HCT116 (cell line): ENCODE measurements at regions not wholly inside any gene's neighbourhood (a gene's known extent, or its start where the extent isn't known, plus 50 kb on each side); places are given as distances from the start of the nearest gene placed in this dataset.

Experiments
- ATAC-seq: fragments of 200-7000 bp; cut with Tn5 transposase; 2 replicates; pipeline ENCODE4 v1.9.1; 2020; ENCODE audit warnings: mild to moderate bottlenecking, moderate library complexity
- BruUV-seq: library from RNA; stranded (reverse); fragments of 400-500 nt; replicated peaks from 2 replicates; lab custom pipeline; 2021; lab: Mats Ljungman, UMichigan
- CTCF ChIA-PET: fragments of 300-600 bp; sonication (Branson Sonifier 250); formaldehyde crosslinking; loops from one replicate; lab custom pipeline; 2021; ENCODE audit warnings: antibody characterized with exemption; lab: Charles Lee
- POLR2A ChIA-PET: fragments of 300-600, 350-600 bp; sonication (Branson Sonifier 250); formaldehyde crosslinking; loops from one replicate; lab custom pipeline; 2021; ENCODE audit warnings: antibody characterized with exemption; lab: Charles Lee
- RAD21 ChIA-PET, 2 experiments: fragments of 300-600 bp; sonication (Branson Sonifier 250); formaldehyde crosslinking; loops; one replicate each; lab custom pipeline; 2023; ENCODE audit warnings: low total read pairs in 2 of 2; ENCODE audit not compliant: uncharacterized antibody in 2 of 2, unreplicated experiment in 2 of 2, low non-redundant PET in 1 of 2; lab: Charles Lee
- DNase-seq: peaks from one replicate; pipeline ENCODE4 v3.0.0-alpha.2; 2010; ENCODE audit warnings: low read depth, low spot score
- H2AFZ ChIP-seq: fragments of 200-600 bp; shearing (Covaris generic), sonication (generic); 2 replicates; pipeline ENCODE4 v1.6.1; 2017; ENCODE audit warnings: low read depth, mixed run types, mixed read lengths, antibody characterized with exemption, low read length; ENCODE audit not compliant: poor library complexity, severe bottlenecking
- H3K27ac ChIP-seq: 2 replicates; pipeline ENCODE4 v1.5.1; 2012; ENCODE audit warnings: low read depth, low read length
- H3K27me3 ChIP-seq: fragments of 200-600 bp; sonication (generic); 2 replicates; pipeline ENCODE4 v1.6.1; 2016; ENCODE audit warnings: mixed run types, low read length, mixed read lengths; ENCODE audit not compliant: insufficient read depth
- H3K36me3 ChIP-seq, 2 experiments: fragments of 200-500 bp in 1 of 2; fragments of 200-600 bp in 1 of 2; sonication (Bioruptor generic) in 1 of 2; sonication (generic) in 1 of 2; 2 replicates each; pipeline versions ENCODE4 v1.5.1 to v1.6.1; 2014 to 2016; ENCODE audit warnings: low read length in 2 of 2, inconsistent platforms in 1 of 2, mixed read lengths in 1 of 2, mixed run types in 1 of 2; ENCODE audit not compliant: insufficient read depth in 2 of 2, control insufficient read depth in 1 of 2
- H3K4me1 ChIP-seq, 2 experiments: fragments of 200-600 bp in 1 of 2; sonication (generic) in 1 of 2; 2 replicates each; pipeline versions ENCODE4 v1.5.1 to v1.6.1; 2012 to 2017; ENCODE audit warnings: low read length in 2 of 2, inconsistent platforms in 1 of 2, mild to moderate bottlenecking in 1 of 2, mixed read lengths in 1 of 2, mixed run types in 1 of 2, moderate library complexity in 1 of 2; ENCODE audit not compliant: insufficient read depth in 2 of 2, control insufficient read depth in 1 of 2
- H3K4me2 ChIP-seq: fragments of 200-600 bp; sonication (generic); 2 replicates; pipeline ENCODE4 v1.6.1; 2017; ENCODE audit warnings: mixed run types, low read length, mixed read lengths
- H3K4me3 ChIP-seq, 2 experiments: fragments of 200-600 bp in 1 of 2; sonication (generic) in 1 of 2; replicated peaks in 1 of 2; 2 replicates each; pipeline ENCODE4 v1.5.1; 2011 to 2016; ENCODE audit warnings: low read length in 2 of 2, control low read depth in 1 of 2, low read depth in 1 of 2, mild to moderate bottlenecking in 1 of 2, mixed read lengths in 1 of 2, mixed run types in 1 of 2
- H3K79me2 ChIP-seq: fragments of 200-600 bp; sonication (generic); 2 replicates; pipeline ENCODE4 v1.6.1; 2017; ENCODE audit warnings: mild to moderate bottlenecking, mixed run types, low read length, moderate library complexity, mixed read lengths; ENCODE audit not compliant: insufficient read depth
- H3K9ac ChIP-seq: fragments of 200-600 bp; sonication (generic); 2 replicates; pipeline ENCODE4 v1.6.1; 2016; ENCODE audit warnings: low read length, mixed read lengths
- H3K9me2 ChIP-seq: fragments of 200-600 bp; sonication (generic), shearing (Covaris generic); 2 replicates; pipeline ENCODE4 v1.6.1; 2017; ENCODE audit warnings: mixed run types, mild to moderate bottlenecking, moderate library complexity; ENCODE audit not compliant: insufficient read depth
- H3K9me3 ChIP-seq, 2 experiments: fragments of 200-500 bp in 1 of 2; fragments of 200-600 bp in 1 of 2; sonication (Bioruptor generic) in 1 of 2; sonication (generic) in 1 of 2; 2 replicates each; pipeline ENCODE4 v1.6.1; 2014 to 2017; ENCODE audit warnings: low read length in 2 of 2, mixed read lengths in 2 of 2, inconsistent platforms in 1 of 2, low read depth in 1 of 2, mild to moderate bottlenecking in 1 of 2, mixed run types in 1 of 2, moderate library complexity in 1 of 2; ENCODE audit not compliant: control insufficient read depth in 1 of 2, insufficient read depth in 1 of 2
- H4K20me1 ChIP-seq: fragments of 200-600 bp; sonication (generic), shearing (Covaris generic); 2 replicates; pipeline ENCODE4 v1.6.1; 2017; ENCODE audit warnings: mixed run types, mild to moderate bottlenecking, moderate library complexity; ENCODE audit not compliant: insufficient read depth
- ELF1 ChIP-seq: IDR thresholded peaks from 2 replicates; pipeline ENCODE4 v1.6.1; 2012; ENCODE audit warnings: low read depth, borderline replicate concordance
- JUND ChIP-seq: IDR thresholded peaks from 2 replicates; pipeline ENCODE4 v1.6.1; 2012
- POLR2A ChIP-seq: IDR thresholded peaks from 2 replicates; pipeline ENCODE4 v1.7.0; 2011; ENCODE audit warnings: borderline replicate concordance; ENCODE audit not compliant: insufficient read depth, insufficient read length; ENCODE audit errors: extremely low read depth
- SRF ChIP-seq: IDR thresholded peaks from 2 replicates; pipeline ENCODE4 v1.6.1; 2012; ENCODE audit warnings: low read depth
- TCF7L2 ChIP-seq: IDR thresholded peaks from 2 replicates; pipeline ENCODE4 v1.7.0; 2011; ENCODE audit warnings: borderline replicate concordance, inconsistent platforms; ENCODE audit not compliant: insufficient read depth, insufficient read length; ENCODE audit errors: extremely low read depth
- YY1 ChIP-seq: IDR thresholded peaks from 2 replicates; pipeline ENCODE4 v1.6.1; 2011; ENCODE audit warnings: low read length, low read depth, moderate library complexity, mild to moderate bottlenecking; ENCODE audit not compliant: insufficient replicate concordance; ENCODE audit errors: extremely low read depth
- ZNF274 ChIP-seq: fragments of 200-500 bp; sonication (Bioruptor generic); IDR thresholded peaks from 2 replicates; pipeline ENCODE4 v1.6.1; 2014; ENCODE audit warnings: mild to moderate bottlenecking, low read depth, low read length, inconsistent platforms
- intact Hi-C: fragments of 100-400 bp; cut with micrococcal nuclease; formaldehyde crosslinking; loops from 2 replicates; pipeline ENCODE4 v1.10.0; 2022
- TF ChIP-seq, protein P1 (sequence below): IDR thresholded peaks from 2 replicates; pipeline ENCODE4 v1.6.1; 2012
- TF ChIP-seq, protein P2 (sequence below): IDR thresholded peaks from 2 replicates; pipeline ENCODE4 v1.6.1; 2011; ENCODE audit warnings: mild to moderate bottlenecking, low read length, moderate library complexity; ENCODE audit not compliant: insufficient replicate concordance; ENCODE audit errors: extremely low read depth

GRCh38 chr13:111394211-111394922, 73.9 kb downstream of the TEX29 start:
- DNase-seq (no peak), ATAC-seq (no peak)
- no TSS peak for BruUV-seq
- Histone ChIP-seq H2AFZ (no peak overlapping the region), H4K20me1 (no peaks in the 10 kb centered on the region), H3K9me2 (no peaks in the 10 kb centered on the region), H3K36me3 (no peaks in the 10 kb centered on the region), H3K9ac (no peak overlapping the region), H3K4me1 (no peaks in the 10 kb centered on the region), H3K9me3 (no peaks in the 10 kb centered on the region), H3K27ac (no peak overlapping the region), H3K27me3 (no peaks in the 10 kb centered on the region), H3K4me3 (no peak overlapping the region), H3K4me2 (no peak overlapping the region), H3K79me2 (no peaks in the 10 kb centered on the region)
- no peak for TF ChIP-seq POLR2A
- TF ChIP-seq TCF7L2 = no peak
- TF ChIP-seq, protein P1, sequence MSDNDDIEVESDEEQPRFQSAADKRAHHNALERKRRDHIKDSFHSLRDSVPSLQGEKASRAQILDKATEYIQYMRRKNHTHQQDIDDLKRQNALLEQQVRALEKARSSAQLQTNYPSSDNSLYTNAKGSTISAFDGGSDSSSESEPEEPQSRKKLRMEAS = no peak
- no peak for TF ChIP-seq SRF
- no peak for TF ChIP-seq JUND
- ChIA-PET CTCF (interaction anchor here (0.8 kb wide), 1 partner anchor 35 kb away, joined by 3 read pairs; no protein-coding TSS in a partner anchor), RAD21 (no interaction called here), POLR2A (no interaction called here)
- intact Hi-C loops = no loop called here

DNA sequence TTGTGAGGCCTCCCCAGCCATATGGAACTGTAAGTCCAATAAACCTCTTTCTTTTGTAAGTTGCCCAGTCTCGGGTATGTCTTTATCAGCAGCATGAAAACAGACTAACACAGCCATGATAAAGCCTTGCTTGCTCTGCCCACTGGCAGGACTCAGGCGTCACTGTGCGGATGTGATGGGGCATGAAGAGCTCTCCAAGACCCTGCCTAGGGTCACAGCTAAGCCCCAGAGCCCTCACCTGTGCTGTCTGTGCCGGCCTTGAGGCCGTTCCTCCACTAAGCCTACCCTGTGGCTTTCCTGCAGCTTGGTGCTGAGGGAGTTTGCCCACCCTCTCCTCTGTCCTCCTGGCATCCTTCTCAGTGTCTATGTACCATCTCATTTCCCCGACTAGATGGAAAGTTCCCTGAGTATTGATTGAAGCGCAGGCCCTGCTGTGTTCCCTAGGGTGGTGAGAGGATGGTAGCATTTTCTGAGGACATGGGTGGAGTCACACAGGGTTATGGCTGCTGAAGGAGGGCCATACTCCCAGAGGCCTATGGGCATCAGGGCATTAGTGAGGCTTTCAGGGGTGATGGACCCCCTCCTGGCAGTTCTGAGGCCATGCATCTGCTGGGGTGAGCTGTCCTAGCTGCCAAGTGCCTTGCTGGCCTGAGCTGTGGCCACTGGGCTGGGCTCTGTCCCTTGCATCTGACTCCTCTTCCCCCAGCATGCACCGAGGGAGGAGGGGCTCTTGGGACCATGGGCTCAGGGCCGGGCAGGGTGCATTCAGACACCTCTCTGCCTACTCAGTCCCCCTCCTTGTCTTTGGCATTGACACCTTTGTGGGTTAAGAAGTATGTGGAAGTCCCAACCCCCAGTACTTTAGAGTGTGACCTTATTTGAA, 75.3 kb downstream of the TEX29 start:
- Histone ChIP-seq H3K9ac (no peak overlapping the region), H3K4me3 (no peak overlapping the region), H2AFZ (no peak overlapping the region), H3K27ac (no peak overlapping the region), H3K36me3 (no peaks in the 10 kb centered on the region), H3K4me1 (no peaks in the 10 kb centered on the region), H3K9me3 (no peaks in the 10 kb centered on the region), H3K4me2 (no peak overlapping the region), H3K9me2 (no peaks in the 10 kb centered on the region), H3K27me3 (no peaks in the 10 kb centered on the region), H4K20me1 (no peaks in the 10 kb centered on the region), H3K79me2 (no peaks in the 10 kb centered on the region)
- intact Hi-C loops = no loop called here
- ChIA-PET CTCF (no interaction called here), RAD21 (no interaction called here), POLR2A (no interaction called here)
- TF ChIP-seq, protein P2, sequence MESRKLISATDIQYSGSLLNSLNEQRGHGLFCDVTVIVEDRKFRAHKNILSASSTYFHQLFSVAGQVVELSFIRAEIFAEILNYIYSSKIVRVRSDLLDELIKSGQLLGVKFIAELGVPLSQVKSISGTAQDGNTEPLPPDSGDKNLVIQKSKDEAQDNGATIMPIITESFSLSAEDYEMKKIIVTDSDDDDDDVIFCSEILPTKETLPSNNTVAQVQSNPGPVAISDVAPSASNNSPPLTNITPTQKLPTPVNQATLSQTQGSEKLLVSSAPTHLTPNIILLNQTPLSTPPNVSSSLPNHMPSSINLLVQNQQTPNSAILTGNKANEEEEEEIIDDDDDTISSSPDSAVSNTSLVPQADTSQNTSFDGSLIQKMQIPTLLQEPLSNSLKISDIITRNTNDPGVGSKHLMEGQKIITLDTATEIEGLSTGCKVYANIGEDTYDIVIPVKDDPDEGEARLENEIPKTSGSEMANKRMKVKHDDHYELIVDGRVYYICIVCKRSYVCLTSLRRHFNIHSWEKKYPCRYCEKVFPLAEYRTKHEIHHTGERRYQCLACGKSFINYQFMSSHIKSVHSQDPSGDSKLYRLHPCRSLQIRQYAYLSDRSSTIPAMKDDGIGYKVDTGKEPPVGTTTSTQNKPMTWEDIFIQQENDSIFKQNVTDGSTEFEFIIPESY = no peak
- TF ChIP-seq ELF1 (no peak), YY1 (no peak), ZNF274 (no peak)
- ATAC-seq (no peak; the same call in 1 of the 2 replicates), DNase-seq (no peak)
- BruUV-seq = no TSS peak
